SK-N-SH treated with all-trans-retinoic acid at 6 μM for 48 hours (cell line): ENCODE measurements at regions not wholly inside any gene's neighbourhood (a gene's known extent, or its start where the extent isn't known, plus 50 kb on each side); places are given as distances from the start of the nearest gene placed in this dataset.

Experiments used
- ARNTL ChIP-seq: fragments of 450-650 bp; formaldehyde crosslinking; IDR thresholded peaks from 2 replicates; pipeline ENCODE4 v1.5.0; 2020; ENCODE audit warnings: low read depth, mild to moderate bottlenecking, moderate library complexity, borderline replicate concordance
- BACH2 ChIP-seq: fragments of 250-450 bp; sonication (Bioruptor Pico); IDR thresholded peaks from 2 replicates; pipeline ENCODE4 v1.9.0; 2021; ENCODE audit warnings: mild to moderate bottlenecking, borderline replicate concordance
- ESRRG ChIP-seq: fragments of 250-450 bp; sonication (Bioruptor Pico); IDR thresholded peaks from 2 replicates; pipeline ENCODE4 v1.6.1; 2021; ENCODE audit warnings: mild to moderate bottlenecking
- GLIS3 ChIP-seq: fragments of 250-450 bp; sonication (Bioruptor Pico); IDR thresholded peaks from 2 replicates; pipeline ENCODE4 v1.5.0; 2020; ENCODE audit warnings: mild to moderate bottlenecking, moderate library complexity
- PATZ1 ChIP-seq: fragments of 250-450 bp; sonication (Bioruptor Pico); IDR thresholded peaks from 2 replicates; pipeline ENCODE4 v1.8.0; 2020; ENCODE audit warnings: mild to moderate bottlenecking, moderate library complexity, borderline replicate concordance
- ZFP30 ChIP-seq: fragments of 450-650 bp; formaldehyde crosslinking; IDR thresholded peaks from 2 replicates; pipeline ENCODE4 v1.5.0; 2022; ENCODE audit warnings: mild to moderate bottlenecking, moderate library complexity
- ZNF565 ChIP-seq: fragments of 450-650 bp; formaldehyde crosslinking; conservative IDR thresholded peaks from 2 replicates; pipeline ENCODE4 v1.5.0; 2020; ENCODE audit warnings: low read depth, mild to moderate bottlenecking, moderate library complexity
- ZNF70 ChIP-seq: fragments of 450-650 bp; formaldehyde crosslinking; IDR thresholded peaks from 2 replicates; pipeline ENCODE4 v1.5.0; 2020; ENCODE audit warnings: mild to moderate bottlenecking, moderate library complexity

GRCh38 chr2:42954227-42954962 is 162.0 kb upstream of the HAAO start:
- no peak for TF ChIP-seq PATZ1 (CRISPR knock-in tag)
- TF ChIP-seq ZFP30 (CRISPR knock-in tag), result no peak
- no peak for TF ChIP-seq BACH2
- no peak for TF ChIP-seq ESRRG (CRISPR knock-in tag)
- TF ChIP-seq GLIS3 (CRISPR knock-in tag), result no peak
- no peak for TF ChIP-seq ZNF565 (CRISPR knock-in tag)
- no peak for TF ChIP-seq ZNF70
- no peak for TF ChIP-seq ARNTL
